GM21529 (cell line): ENCODE measurements at regions not wholly inside any gene's neighbourhood (a gene's known extent, or its start where the extent isn't known, plus 50 kb on each side); places are given as distances from the start of the nearest gene placed in this dataset.
"Not testable (repeated sequence)": the region's sequence is repeated elsewhere in the genome, so short reads cannot be mapped to it uniquely, and the experiment has no call there.

Source experiments
- ATAC-seq: cut with Tn5 transposase; IDR thresholded peaks from one replicate; pipeline ENCODE4 v1.9.1; 2021; ENCODE audit not compliant: unreplicated experiment

DNA sequence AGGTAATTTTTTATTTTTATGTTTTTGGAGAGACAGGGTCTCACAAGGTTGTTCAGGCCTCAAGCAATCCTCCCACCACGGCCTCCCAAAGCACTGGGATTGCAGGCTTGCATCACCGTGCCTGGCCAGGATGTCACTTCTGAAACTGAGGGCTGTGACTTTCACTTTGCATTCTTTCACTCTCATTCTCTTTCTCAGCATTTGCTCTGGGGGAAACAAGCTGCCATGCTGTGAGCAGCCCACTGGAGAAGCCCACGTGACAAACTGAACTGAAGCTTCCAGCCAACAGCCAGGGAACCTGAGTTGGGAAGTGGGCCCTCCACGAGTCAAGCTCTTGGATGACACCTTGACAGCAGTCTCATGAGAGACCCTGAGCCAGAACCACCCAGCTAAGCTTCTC lies 109.4 kb downstream of the C5orf15 start:
- ATAC-seq = no peak

DNA sequence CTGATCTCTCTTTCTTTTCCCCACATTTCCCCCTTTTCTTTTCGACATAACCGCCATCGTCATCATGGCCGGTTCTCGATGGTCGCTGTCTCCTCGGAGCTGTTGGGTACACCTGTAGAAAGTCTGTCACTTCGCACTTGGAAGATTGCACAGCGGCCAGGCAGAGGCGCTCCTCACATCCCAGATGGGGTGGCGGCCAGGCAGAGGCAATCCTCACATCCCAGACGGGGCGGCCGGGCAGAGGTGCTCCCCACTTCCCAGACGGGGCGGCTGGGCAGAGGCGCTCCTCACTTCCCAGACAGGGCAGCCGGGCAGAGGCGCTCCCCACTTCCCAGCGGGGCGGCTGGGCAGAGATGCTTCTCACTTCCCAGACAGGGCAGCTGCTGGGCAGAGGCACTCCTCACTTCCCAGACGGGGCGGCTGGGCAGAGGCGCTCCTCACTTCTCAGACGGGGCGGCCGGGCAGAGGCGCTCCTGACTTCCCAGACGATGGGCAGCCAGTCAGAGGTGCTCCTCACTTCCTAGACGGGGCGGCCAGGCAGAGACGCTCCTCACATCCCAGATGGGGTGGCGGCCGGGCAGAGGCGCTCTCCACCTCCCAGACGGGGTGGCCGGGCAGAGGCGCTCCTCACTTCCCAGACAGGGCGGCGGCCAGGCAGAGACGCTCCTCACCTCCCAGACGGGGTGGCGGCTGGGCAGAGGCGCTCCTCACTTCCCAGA lies 110.7 kb downstream of the C5orf15 start:
- not testable (repeated sequence) for ATAC-seq

- ATAC-seq = no peak
Observed at GRCh38 chr5:133854554-133854953, 113.9 kb downstream of the C5orf15 start.

DNA sequence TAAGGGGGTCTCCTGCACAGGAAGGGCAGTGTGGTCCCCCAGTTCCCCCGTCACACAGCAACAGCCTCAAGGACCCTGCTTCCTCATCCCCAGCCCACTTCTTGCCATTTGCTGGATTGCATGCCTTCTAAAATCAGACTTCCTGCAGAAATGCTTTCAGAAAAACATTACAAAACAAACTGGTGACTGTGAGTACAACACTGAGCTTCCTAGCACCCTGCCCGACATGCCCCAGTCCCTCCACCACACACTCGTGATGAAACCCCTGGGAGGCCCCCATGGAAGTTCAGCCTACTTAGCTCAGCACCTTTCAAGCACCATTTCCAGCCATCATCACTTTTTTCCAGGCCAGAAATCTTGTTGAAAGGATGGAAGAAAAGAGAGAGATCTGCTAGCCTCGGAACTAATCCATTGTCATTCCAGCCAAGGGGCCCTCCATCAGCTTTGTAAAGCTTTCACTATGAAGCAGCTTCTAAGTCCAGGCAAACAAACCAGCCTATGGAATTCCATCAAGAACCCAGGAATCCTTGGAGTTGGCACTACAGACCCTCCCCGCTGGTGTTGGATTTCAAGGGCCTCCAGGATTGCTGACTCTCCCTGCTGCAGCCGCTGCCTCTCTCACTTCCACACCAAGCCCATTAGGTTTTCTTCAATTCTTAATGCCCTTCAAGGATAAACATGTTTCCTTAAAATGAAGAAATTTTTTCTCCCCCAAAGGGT lies 114.6 kb downstream of the C5orf15 start:
- no peak for ATAC-seq

DNA sequence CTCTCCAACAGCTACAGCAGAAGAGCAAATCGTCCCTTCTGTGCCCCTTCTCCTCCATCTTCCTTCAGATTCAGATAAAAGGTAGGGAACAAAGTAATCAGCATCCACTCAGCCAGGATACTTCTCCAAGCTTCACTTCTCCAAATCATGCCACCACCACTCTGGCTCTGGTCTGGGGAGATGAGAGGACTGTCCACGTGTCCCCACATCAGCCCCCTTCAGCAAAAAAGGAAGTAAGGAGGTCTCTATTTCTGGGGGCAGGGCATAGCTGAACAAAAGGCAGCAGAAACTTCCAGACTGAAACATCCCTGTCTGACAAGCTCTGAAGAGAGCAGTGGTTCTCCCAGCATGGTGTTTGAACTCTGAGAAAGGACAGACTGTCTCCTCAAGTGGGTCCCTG lies 116.9 kb downstream of the C5orf15 start:
- no peak for ATAC-seq

DNA sequence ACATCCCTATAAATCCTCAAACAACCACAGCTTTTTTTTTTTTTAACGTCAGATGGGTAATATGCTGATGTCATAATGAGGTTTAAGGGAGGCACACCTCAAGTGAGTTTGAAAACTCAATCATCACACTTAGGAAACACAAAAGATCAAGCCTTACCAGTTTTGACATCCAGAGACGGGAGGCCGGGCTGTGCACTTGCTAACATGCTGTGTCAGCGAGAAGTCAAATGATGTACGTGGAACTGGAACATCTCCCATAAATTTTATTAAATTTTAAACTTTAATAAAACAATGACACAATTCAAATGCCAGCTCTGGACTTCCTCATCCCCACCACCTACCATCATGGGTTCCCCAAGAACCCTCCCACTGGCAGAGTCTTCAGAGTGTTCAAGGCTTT lies 117.6 kb downstream of the C5orf15 start:
- ATAC-seq = no peak

GRCh38 chr5:133849116-133849515 lies 119.3 kb downstream of the C5orf15 start:
- ATAC-seq = no peak

- no peak for ATAC-seq
Observed at GRCh38 chr5:133848341-133848811, 120.0 kb downstream of the C5orf15 start.

GRCh38 chr5:133847886-133848285 lies 120.5 kb downstream of the C5orf15 start:
- ATAC-seq = no peak

DNA sequence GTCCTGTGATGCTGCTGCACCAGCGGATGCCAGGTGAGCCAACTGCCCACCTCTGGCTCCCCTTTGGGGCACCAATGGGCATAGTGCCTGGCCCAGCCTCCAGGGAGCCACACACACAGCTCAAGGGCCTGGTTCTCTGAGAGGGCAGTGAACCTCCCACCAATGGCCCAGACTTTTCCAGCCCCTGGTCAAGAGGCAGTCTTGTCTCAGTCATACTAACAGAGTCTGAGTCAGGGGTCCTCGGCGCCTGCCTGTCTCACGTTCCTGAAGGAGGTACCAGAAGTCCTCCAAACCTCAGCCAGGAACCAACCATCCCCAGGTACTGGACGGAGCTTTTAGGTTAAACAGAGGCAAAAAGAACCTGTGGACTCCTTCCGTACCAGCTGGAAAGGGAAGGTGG lies 121.1 kb downstream of the C5orf15 start:
- ATAC-seq = no peak

- ATAC-seq = peak; percentile 75
Observed at GRCh38 chr5:133846478-133847226, 121.8 kb downstream of the C5orf15 start.

- ATAC-seq = no peak
Observed at GRCh38 chr5:133845271-133845670, 123.2 kb downstream of the C5orf15 start.

DNA sequence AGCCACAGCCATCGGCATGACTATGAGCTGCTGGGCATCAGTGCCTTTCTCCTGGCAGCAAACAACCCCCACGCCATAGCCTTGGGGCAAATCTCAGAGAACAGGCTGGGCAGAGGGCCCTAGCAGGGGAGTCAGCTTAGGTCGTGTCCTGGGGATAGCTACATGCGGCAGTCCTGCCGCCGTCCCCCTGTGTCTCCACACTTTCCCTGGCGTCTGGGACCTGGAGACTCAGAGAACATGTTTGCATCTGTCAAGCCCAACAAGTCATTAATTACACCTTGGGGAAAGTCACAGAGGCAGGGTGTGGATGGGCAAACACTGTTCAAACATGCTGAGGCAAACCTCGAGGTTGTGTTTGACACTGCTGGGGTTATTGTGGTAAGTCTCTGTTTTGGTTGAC lies 123.6 kb downstream of the C5orf15 start:
- no peak for ATAC-seq

DNA sequence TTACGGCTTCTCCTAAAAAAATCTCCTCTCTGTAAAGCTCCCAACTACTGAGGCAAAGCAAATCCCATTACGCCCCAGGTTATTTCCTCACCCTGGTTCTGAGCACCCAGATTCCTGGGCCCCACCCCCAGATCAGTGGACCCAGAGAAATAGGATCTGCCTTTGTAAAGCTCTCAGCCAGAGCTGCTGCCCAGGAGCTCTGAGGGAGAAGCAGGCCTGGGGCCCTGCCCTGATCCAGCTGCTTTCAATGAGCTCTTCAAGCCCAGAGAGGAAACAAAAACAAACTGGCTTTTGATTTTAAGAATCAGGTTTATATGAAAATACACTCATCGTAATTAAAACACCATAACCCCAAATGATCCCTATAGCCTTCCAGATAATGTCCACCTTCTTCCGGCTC lies 124.5 kb downstream of the C5orf15 start:
- no peak for ATAC-seq

GRCh38 chr5:133842846-133843611 lies 125.4 kb downstream of the C5orf15 start:
- no peak for ATAC-seq

DNA sequence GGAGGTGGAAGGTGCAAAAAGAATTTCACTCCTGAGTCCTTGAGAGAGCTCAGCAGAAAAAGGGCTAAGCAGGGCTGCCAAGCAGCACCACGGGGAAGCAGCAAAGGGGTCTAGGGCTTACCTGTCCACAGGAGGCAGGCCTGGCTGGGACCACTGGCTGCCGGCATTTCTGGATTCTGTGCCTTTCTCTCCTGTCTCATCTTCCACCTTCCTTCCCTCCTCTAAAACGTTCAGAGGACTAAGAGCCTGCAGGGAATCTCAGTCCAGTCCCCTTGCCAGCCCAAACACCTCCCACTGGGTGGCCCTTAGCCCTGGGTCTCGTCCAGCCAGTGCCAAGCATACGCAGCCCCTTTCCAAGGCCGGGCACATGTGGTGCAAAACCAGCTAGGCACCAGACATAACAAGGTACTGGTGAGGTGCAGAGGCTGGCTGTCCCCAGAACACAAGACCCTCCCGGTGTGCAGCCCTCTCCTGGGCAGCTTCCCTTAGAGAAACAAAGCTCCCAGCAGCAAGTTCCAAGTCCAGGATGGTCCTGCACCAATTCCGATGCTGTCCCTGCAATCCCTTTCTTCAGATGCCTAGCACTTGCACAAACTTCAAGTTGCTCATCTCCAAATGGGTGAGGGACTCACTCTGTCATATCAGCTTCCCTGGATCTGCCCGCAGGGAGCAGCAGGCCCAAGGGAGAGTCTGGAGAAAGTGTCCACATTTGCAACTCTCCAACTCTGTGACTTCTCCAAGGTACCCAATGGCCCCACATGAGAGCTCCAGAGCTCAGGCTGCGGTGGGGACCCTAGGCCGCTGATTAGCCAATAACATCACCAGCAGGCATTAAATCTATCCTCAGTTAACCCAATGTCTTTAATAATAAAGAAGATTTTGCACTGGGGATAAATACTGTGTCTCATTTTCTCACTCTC lies 126.3 kb downstream of the C5orf15 start:
- ATAC-seq = no peak

DNA sequence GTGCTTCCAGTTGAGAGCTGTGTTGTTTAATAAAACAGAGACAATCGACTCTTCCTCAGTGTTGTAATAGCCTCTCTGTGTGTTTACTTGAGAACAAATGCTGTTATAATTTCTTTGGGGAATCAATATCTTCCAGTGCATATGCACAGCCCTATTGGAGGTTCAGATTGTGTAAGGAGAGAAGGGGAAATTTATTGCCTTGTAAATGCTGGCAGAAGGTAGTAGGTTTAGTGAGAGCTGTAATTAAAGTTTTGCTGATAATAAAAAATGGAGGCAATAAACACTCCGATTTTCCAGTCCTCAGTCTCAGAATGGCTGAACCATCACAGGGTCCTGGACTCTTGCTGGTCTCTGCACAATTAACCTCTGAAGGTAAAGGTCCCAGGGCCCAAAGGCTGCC lies 128.3 kb downstream of the C5orf15 start:
- ATAC-seq = no peak

DNA sequence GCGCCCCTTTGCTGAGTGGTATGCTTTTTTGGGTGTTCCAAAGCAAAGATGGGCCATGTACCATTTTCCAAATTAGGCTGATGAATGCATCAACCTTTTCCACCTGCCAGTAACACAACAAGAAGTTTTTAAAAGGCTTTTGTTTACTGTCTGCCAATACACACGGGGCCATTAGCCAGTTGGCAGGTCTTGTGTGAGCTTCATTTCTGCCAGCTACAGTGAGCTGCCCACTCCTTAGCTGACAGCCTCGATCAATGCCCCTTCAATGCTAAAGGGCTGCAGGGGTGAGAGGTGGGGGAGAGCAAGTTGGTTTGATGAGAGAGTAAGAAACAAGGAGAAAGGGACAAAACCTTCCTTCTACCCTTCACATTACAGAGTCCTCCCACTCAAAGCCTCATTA lies 128.7 kb downstream of the C5orf15 start:
- no peak for ATAC-seq

GRCh38 chr5:133839090-133839489 lies 129.3 kb downstream of the C5orf15 start:
- no peak for ATAC-seq

GRCh38 chr5:133838286-133838685 lies 130.1 kb downstream of the C5orf15 start:
- ATAC-seq = no peak
